ENCODE measurements at regions not wholly inside any gene's neighbourhood (a gene's known extent, or its start where the extent isn't known, plus 50 kb on each side); places are given as distances from the start of the nearest gene placed in this dataset.
"Not testable (repeated sequence)": the region's sequence is repeated elsewhere in the genome, so short reads cannot be mapped to it uniquely, and the experiment has no call there.

DNA sequence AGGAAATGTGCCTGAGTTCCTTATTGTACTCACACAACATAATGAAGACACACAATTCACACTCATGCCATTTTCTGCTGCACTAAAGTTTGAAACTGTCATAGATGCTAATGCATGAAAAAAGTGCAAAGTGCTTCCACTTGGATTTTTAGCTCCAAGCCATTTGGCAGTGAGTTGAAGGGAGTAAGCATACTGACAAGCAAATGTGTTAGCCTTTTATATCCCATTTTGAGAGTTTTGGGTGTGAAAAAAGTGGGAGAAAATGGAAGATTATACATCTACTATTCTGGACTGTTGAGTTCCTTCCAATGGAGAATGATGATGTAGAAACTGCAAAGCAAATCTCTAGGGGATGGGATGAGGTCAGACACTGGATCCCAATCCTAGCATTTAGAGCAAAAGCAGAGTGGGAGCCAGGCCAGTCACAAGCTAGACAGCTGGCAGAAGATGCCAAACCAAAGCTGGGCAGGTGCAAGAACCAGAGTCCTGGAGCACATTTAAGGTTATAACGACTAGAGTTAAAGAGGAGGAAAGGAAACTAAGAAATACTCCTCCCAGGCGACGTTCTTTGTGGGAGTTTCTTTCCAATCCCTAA lies 216.8 kb downstream of the FBXO8 start:
- no peak for DNase-seq (ENCODE audit: low spot score)

DNA sequence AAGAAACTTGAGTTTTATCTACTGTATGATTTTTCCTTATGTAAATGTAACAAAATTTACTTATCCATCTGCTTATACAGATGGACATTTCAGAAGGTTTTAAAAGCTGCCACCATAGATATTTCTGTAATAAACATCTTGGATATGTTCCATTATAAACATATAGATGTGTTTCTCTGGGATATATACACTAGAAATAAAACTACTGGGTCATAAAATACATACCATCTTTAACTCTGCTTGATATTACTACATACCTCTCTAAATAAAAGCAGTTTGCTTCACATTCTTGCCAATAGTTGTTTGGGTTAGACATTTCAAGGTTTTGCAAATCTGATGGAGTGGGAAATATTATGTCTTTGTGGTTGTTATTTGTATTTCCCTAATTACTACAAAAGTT lies 220.6 kb downstream of the FBXO8 start:
- no peak for DNase-seq (ENCODE audit: low spot score)

- DNase-seq (ENCODE audit: low spot score): no peak
Measured at GRCh38 chr4:174061026-174061425, 222.4 kb downstream of the FBXO8 start.

- DNase-seq (ENCODE audit: low spot score): no peak
Measured at GRCh38 chr4:174058846-174059245, 224.6 kb downstream of the FBXO8 start.

GRCh38 chr4:174056959-174057358 lies 226.5 kb downstream of the FBXO8 start:
- DNase-seq (ENCODE audit: low spot score): no peak

GRCh38 chr4:174055344-174055743 lies 228.1 kb downstream of the FBXO8 start:
- DNase-seq (ENCODE audit: low spot score): no peak

GRCh38 chr4:174053895-174054294 lies 229.6 kb downstream of the FBXO8 start:
- DNase-seq (ENCODE audit: low spot score): no peak

- no peak for DNase-seq (ENCODE audit: low spot score)
Measured at GRCh38 chr4:174047363-174047762, 236.1 kb downstream of the FBXO8 start.

DNA sequence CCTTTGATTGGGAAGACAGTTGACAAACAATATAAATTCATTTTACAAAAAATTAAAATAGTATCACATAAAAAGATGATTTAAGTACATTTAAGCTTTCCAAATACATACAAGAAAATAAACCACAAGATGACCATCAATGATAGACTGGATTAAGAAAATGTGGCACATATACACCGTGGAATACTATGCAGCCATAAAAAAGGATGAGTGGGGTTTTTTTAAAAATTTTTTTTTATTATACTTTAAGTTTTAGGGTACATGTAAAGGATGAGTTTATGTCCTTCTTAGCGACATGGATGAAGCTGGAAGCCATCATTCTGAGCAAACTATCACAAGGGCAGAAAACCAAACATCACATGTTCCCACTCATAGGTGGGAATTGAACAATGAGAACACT lies 237.6 kb downstream of the FBXO8 start:
- not testable (repeated sequence) for DNase-seq (ENCODE audit: low spot score)

- DNase-seq (ENCODE audit: low spot score): no peak
Measured at GRCh38 chr4:174045381-174045780, 238.1 kb downstream of the FBXO8 start.

DNA sequence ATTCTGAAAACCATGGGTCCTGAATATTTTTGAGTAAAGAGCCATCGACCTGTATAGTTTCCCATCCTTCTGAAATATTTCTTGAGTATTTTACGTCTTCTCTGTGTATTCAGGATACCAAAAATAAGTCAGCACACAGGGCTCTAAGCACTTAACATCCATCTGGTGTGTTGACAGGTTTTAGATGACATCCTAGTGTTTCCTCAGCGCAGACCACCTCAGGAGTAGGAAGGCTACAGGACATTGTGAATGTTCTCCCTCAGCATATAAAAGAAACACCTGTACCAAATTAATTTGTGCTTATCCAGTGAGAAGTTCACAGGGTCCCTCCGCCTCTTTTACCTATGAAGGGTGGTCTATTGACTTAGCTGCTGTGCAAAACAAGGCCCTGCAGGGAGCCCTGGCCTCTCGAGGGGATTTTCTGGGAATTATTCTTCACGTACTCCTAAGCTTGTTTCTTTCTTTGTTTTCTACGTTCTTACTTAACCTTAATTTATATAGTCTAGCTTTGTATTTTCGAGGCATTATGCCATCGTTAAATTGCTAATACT lies 241.8 kb downstream of the FBXO8 start:
- no peak for DNase-seq (ENCODE audit: low spot score)

- no peak for DNase-seq (ENCODE audit: low spot score)
Measured at GRCh38 chr4:174040287-174040686, 243.2 kb downstream of the FBXO8 start.

DNA sequence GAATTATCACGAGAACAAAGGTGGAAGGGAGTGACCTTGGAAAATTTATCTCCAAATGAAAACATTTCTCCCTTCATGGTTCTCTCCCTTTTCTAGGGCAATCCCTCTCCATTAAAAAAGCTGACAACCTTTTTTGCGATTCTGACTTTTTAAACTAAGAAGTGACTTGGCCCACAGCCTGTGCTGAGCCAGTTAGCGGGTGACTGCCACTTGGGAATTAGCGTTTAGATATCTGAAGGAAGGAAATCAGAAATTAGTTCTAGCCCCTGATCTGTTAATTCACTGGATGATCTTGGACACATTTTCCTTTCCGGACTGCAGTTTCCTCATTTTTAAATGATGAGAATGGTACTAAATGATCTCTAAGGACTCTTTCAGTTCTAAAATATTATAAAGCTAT lies 245.0 kb downstream of the FBXO8 start:
- no peak for DNase-seq (ENCODE audit: low spot score)

- no peak for DNase-seq (ENCODE audit: low spot score)
Measured at GRCh38 chr4:174037631-174038030, 245.8 kb downstream of the FBXO8 start.

DNA sequence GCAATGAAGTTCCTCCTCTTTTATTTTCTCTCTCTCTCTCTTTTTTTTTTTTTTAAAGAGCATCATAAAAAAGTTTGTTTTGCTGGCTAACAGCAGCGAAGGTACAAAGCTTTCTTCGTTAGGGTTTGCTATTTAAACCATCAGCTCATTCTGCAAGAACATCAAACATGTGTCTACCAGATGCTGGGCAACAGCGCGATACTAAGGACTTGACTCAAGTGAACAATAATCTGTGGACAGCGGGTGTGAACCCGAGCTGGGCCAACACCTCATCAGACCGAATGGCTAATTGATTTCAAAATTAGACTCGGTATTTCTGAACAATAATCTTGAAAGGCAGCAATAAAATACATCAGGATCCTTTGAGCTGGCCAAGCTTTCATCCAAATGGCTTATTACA lies 246.4 kb downstream of the FBXO8 start:
- DNase-seq (ENCODE audit: low spot score): no peak

DNA sequence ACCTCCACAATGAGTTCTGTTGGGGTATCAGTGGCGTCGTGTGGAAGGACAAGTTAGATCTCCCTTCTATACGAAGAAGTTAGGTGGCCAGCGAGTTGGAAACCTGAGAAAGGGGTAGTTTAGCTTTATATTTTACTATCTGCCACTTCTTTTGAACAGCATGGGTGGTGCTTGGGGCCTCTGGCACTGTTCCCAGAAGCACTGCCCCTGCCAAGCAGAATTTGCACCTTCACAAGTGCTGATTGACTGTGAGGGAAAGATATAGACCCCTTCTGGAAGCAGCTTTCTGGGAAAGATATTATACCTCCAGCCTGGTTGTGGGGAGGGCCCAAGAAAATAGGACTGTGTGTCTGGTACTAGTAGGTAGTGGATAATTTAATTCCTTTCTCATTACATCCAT lies 246.9 kb downstream of the FBXO8 start:
- no peak for DNase-seq (ENCODE audit: low spot score)

DNA sequence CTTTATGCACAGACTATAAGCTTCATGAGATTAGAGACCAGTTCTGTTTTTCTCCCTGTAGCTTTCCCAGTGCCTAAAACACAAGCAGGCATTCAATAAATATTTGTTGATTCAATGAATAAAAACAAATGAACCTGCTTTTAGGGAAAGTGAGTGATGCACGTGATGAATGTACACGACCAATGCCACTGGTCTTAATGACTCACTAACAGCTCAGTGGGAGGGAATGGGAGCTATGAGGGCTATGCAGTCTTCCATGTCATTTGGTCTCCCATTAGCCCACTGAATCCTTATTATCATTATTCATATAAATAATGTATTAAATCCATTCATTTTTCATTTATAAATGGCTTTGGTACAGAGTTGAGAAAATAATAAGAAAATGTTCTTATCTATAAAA lies 247.4 kb downstream of the FBXO8 start:
- no peak for DNase-seq (ENCODE audit: low spot score)

GRCh38 chr4:174023641-174024040 lies 259.8 kb downstream of the FBXO8 start:
- no peak for DNase-seq (ENCODE audit: low spot score)

DNA sequence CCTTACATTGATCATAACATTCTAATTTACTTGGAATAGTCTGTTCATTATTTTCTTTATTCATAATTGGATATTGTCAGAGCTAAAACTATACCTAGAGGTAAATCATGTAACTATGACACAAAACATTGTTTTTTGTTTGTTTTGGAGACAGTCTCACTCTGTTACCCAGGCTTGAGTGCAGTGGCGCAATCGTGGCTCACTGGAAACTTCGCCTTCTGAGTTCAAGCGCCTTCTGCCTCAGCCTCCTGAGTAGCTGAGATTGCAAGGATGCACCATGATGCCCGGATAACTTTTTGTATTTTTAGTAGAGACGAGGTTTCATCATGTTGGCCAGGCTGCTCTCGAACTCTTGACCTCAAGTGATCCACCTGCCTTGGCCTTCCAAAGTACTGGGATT lies 265.2 kb downstream of the FBXO8 start:
- no peak for DNase-seq (ENCODE audit: low spot score)

DNA sequence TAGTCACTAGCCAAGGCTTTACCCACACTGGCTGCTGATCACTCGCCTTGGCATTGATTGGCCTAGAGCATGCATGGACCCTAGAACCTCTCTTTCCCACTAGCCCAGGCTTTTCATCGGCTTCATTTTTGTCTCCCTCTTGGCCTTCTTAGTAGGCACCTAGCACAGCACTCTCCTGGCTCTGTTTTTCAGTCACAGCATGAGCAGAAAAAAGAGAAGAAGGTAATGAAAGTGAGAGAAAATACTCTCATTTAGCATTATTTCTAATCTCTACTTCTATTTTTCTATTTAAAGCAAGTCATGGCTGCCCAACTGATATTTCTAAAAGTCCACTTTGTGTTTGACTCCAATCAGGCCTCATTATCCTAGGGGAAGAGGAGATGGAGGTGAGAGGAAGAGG lies 267.2 kb downstream of the FBXO8 start:
- no peak for DNase-seq (ENCODE audit: low spot score)

DNA sequence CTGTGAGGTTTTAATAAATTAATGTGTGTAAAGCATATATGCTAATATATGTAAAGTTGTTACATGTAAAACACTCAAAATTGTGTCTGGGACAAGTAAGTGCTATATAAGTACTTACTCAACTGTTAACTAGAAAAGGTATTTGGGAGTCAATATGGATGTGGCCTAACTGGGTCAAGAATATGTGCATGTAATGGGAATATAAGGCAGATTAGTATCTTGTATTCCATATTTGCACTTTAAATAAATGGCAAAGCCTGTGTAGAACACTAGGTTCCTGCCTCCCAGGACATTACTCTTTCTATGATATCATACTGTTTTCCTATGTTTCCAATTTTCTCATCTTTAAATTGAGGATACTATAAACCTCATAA lies 270.6 kb downstream of the FBXO8 start:
- no peak for DNase-seq (ENCODE audit: low spot score)

GRCh38 chr4:174012135-174012885 lies 271.2 kb downstream of the FBXO8 start:
- DNase-seq (ENCODE audit: low spot score): no peak

- DNase-seq (ENCODE audit: low spot score): no peak
Measured at GRCh38 chr4:174010547-174010946, 272.9 kb downstream of the FBXO8 start.
